DND-41 (cell line): ENCODE measurements at regions not wholly inside any gene's neighbourhood (a gene's known extent, or its start where the extent isn't known, plus 50 kb on each side); places are given as distances from the start of the nearest gene placed in this dataset.

ENCODE experiments used
- EZH2 ChIP-seq: IDR thresholded peaks from 3 replicates; pipeline ENCODE4 v1.6.1; 2012; ENCODE audit warnings: borderline replicate concordance, low read depth, mild to moderate bottlenecking, moderate library complexity, low read length, inconsistent platforms; ENCODE audit not compliant: severe bottlenecking
- TF ChIP-seq, protein P1 (sequence below): IDR thresholded peaks from 2 replicates; pipeline ENCODE4 v1.5.1; 2012; ENCODE audit warnings: borderline replicate concordance, low read length, moderate library complexity, mild to moderate bottlenecking; ENCODE audit not compliant: poor library complexity, severe bottlenecking; ENCODE audit errors: extremely low read depth

DNA sequence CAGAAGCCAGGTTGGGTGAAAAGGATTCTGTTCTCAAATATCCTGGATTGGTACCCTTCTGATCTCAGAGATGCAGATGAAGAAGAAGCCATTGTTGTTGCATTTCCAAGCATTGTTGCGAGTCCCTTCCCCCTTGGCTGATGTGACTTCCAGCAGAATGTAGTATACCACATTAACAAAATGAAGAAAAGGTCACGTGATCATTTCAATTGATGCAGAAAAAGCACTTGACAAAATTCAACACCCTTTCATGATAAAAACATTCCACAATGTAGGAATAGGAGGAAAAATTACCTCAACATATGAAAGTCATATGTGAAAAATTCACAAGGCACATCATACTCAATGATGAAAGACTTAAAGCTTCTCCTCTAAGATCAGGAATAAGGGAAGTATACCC is 181.9 kb upstream of the PFN2 start:
- TF ChIP-seq, protein P1, sequence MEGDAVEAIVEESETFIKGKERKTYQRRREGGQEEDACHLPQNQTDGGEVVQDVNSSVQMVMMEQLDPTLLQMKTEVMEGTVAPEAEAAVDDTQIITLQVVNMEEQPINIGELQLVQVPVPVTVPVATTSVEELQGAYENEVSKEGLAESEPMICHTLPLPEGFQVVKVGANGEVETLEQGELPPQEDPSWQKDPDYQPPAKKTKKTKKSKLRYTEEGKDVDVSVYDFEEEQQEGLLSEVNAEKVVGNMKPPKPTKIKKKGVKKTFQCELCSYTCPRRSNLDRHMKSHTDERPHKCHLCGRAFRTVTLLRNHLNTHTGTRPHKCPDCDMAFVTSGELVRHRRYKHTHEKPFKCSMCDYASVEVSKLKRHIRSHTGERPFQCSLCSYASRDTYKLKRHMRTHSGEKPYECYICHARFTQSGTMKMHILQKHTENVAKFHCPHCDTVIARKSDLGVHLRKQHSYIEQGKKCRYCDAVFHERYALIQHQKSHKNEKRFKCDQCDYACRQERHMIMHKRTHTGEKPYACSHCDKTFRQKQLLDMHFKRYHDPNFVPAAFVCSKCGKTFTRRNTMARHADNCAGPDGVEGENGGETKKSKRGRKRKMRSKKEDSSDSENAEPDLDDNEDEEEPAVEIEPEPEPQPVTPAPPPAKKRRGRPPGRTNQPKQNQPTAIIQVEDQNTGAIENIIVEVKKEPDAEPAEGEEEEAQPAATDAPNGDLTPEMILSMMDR: no peak
- no peak for TF ChIP-seq EZH2
